Nephron (organoid): ENCODE measurements at regions not wholly inside any gene's neighbourhood (a gene's known extent, or its start where the extent isn't known, plus 50 kb on each side); places are given as distances from the start of the nearest gene placed in this dataset.
"Not testable (repeated sequence)": the region's sequence is repeated elsewhere in the genome, so short reads cannot be mapped to it uniquely, and the experiment has no call there.

Experiments used
- H3K27ac Mint-ChIP-seq, 3 experiments: 2 replicates each; pipeline ENCODE4 v1.8.0; 2020; ENCODE audit warnings: mixed read lengths in 3 of 3, mild to moderate bottlenecking in 2 of 3, moderate library complexity in 1 of 3
- H3K27me3 Mint-ChIP-seq: 2 replicates; pipeline ENCODE4 v1.8.0; 2021; ENCODE audit warnings: low read depth, mild to moderate bottlenecking, moderate library complexity, mixed read lengths
- H3K36me3 Mint-ChIP-seq: 2 replicates; pipeline ENCODE4 v1.8.0; 2020; ENCODE audit warnings: low read depth, mixed read lengths
- H3K4me1 Mint-ChIP-seq: 2 replicates; pipeline ENCODE4 v1.8.0; 2020; ENCODE audit warnings: mixed read lengths
- H3K4me3 Mint-ChIP-seq, 3 experiments: 2 replicates each; pipeline ENCODE4 v1.8.0; 2020; ENCODE audit warnings: mild to moderate bottlenecking in 3 of 3, mixed read lengths in 3 of 3, moderate library complexity in 2 of 3
- H3K9me3 Mint-ChIP-seq: 2 replicates; pipeline ENCODE4 v1.8.0; 2020; ENCODE audit warnings: mixed read lengths
- TF ChIP-seq, protein P1 (sequence below), 3 experiments: fragments of 200-600 bp; sonication (generic); IDR thresholded peaks; one replicate each; pipeline ENCODE4 v1.5.0; 2021; ENCODE audit warnings: antibody characterized with exemption in 3 of 3; ENCODE audit not compliant: unreplicated experiment in 3 of 3

DNA sequence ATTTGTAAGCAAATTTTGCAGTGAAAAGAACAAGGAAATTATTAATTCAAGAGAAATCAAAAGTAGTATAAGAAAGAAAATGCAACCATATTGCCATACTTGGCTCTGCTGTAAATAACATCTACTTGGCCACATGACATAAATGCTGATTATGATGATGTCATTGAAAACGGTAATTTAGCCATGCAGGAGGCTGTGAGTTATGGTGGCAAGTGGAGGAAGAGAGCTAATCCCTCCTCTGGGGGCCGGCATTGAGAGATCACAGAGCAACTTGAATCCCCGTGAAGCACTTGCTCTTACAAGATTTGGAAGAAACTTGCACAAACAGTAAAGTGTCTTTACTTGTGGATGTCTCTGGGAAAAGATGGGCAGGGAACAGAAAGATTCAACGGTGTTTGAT lies 456.6 kb downstream of the PREX1 start:
- H3K9me3 Mint-ChIP-seq, result no peaks in the 10 kb centered on the region
- no peaks in the 10 kb centered on the region for H3K36me3 Mint-ChIP-seq
- H3K27me3 Mint-ChIP-seq, result peaks cover 31% of the 10 kb centered on the region
- TF ChIP-seq, protein P1, sequence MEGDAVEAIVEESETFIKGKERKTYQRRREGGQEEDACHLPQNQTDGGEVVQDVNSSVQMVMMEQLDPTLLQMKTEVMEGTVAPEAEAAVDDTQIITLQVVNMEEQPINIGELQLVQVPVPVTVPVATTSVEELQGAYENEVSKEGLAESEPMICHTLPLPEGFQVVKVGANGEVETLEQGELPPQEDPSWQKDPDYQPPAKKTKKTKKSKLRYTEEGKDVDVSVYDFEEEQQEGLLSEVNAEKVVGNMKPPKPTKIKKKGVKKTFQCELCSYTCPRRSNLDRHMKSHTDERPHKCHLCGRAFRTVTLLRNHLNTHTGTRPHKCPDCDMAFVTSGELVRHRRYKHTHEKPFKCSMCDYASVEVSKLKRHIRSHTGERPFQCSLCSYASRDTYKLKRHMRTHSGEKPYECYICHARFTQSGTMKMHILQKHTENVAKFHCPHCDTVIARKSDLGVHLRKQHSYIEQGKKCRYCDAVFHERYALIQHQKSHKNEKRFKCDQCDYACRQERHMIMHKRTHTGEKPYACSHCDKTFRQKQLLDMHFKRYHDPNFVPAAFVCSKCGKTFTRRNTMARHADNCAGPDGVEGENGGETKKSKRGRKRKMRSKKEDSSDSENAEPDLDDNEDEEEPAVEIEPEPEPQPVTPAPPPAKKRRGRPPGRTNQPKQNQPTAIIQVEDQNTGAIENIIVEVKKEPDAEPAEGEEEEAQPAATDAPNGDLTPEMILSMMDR (IDR thresholded peaks at IDR 0.05; ENCODE audit: unreplicated experiment in 3 of 3), result no peak
- peak overlapping the region in 1 of 3 experiments; percentile 82 for H3K27ac Mint-ChIP-seq
- peaks cover 67% of the 10 kb centered on the region for H3K4me1 Mint-ChIP-seq
- no peak overlapping the region for H3K4me3 Mint-ChIP-seq

DNA sequence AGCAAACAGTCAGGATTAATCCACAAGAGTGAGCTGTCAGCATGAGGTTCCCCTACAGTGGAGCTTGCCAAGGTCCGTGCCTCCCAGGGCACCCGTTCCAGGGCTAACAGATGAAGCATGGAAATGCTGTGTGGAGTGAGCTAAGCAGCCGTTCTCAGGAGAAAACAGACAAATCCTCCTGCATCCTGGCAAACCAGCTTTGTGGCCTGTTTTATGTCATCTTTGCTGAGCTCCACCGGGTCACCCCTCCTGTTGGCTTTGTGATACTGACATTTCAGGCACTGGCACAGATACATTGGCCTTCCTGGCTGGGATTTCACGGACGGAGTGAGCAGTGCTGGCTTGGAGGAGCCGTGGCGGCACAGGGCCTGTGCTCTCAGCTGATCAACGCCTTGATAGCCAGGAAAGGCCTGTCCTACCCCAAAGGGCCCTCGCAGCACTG lies 459.2 kb downstream of the PREX1 start:
- Mint-ChIP-seq H3K27me3 (peaks cover 38% of the 10 kb centered on the region), H3K4me1 (peaks cover 59% of the 10 kb centered on the region), H3K4me3 (peak overlapping the region in 1 of 3 experiments; percentile 12), H3K27ac (peak overlapping the region; percentile 11 to 71 (median 20))
- not testable (repeated sequence) for H3K9me3 Mint-ChIP-seq, H3K36me3 Mint-ChIP-seq

DNA sequence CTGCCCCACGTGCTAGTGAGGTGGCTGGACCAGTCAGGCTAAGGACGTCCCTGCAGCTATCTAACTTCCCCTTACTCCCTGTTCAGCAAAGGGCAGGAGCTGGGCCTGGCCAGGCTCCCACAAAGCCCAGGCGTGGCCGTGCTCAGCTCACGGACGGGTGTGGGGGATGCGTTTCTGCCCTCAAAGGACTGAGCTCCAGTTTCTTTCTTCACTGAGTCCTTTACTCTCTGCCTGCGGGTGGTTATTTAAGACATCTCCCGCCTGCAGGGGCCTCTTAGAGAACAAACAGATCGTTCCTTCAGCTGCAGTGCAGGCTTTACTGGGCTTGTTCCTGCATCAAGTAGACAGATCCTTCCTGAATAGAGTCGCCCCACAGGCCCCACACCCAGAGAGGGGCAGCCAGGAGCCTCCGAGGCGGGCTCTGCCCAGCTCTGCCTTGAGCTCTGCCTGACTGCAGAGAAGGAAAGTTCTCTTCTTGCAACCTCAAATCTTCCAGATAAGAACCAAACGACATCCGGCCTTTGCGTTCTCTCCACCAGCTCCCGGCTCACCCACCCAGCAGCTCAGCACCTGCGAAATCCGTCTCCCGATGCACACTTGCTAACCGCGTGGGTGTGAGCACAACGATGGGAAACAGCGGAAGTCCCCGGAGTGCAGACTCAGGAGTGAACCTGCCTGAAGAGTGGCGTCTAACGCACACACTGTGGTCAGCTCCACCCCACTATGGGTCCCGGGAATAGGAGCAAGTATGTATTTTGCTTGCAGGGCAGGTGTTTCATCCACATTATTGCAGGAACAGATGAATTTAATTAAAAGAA lies 460.0 kb downstream of the PREX1 start:
- Mint-ChIP-seq H3K4me3 (peak overlapping the region in 1 of 3 experiments; percentile 14), H3K27me3 (peaks cover 37% of the 10 kb centered on the region), H3K27ac (peak overlapping the region; percentile 45 to 87 (median 76)), H3K4me1 (peaks cover 57% of the 10 kb centered on the region)
- not testable (repeated sequence) for H3K36me3 Mint-ChIP-seq, H3K9me3 Mint-ChIP-seq

DNA sequence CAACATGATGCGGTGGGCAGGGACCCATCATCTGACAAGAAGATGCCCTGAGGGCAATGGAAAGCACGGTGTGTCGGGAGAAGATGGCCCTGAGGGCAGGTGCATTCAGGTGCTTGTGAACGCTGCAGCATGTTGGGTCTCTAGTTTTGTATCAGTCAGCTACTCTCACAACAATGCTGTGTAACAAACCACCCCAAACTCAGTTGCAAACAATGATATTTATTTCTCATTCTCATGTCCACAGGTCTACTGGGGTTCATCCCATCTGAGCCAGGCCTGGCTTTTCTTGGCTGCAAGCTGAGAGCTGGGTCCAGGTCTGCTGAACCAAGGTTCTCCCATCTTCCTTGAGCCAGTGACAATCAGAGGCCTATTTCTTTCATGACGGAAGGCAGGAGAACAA lies 461.6 kb downstream of the PREX1 start:
- TF ChIP-seq, protein P1 (IDR thresholded peaks at IDR 0.05; ENCODE audit: unreplicated experiment in 3 of 3), result no peak
- H3K27ac Mint-ChIP-seq, result no peak overlapping the region

DNA sequence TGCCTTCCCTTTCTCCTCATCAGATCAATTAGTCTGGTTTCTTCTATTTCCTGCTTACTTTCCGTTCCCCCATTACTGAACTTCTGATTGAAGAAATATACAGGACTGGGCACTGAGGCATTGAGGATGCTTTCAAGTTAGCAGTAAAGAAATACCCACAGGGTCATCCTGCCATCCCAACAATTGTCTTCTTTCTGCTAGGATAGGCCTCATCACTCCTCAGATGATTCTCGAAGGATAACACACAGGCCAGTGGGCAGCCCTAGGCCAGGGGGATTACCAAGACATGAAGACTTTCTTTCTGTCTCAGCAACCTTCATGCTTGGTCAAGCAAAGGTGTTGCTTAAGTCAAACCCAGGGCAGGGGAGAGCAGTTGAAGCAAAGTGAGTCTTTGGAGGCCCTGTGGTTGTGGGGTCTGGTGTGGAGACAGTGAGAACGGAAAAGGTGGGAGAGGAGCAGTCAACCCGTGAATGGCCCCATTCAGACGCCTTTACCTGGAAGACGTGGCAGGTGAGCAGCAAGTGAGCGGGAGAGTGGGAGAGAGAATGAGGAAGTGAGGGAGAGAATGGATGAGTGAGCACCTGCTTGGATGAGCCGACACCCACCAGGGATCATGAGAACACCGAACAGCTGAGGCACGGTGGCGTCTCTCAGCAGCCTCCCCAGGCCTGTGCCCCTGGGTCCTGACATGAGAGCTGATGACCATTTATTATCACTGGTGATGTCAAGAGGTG lies 462.9 kb downstream of the PREX1 start:
- Mint-ChIP-seq H3K4me1 (peaks cover 43% of the 10 kb centered on the region), H3K4me3 (no peak overlapping the region), H3K9me3 (peaks cover 5% of the 10 kb centered on the region), H3K36me3 (no peaks in the 10 kb centered on the region), H3K27ac (no peak overlapping the region), H3K27me3 (peaks cover 31% of the 10 kb centered on the region)
- TF ChIP-seq, protein P1 (IDR thresholded peaks at IDR 0.05; ENCODE audit: unreplicated experiment in 3 of 3), result no peak

More for the DNA sequence above, 461.6 kb downstream of the PREX1 start:
- H3K36me3 Mint-ChIP-seq, result no peaks in the 10 kb centered on the region
- peaks cover 54% of the 10 kb centered on the region for H3K4me1 Mint-ChIP-seq
- peaks cover 5% of the 10 kb centered on the region for H3K9me3 Mint-ChIP-seq
- H3K4me3 Mint-ChIP-seq, result no peak overlapping the region
- peaks cover 32% of the 10 kb centered on the region for H3K27me3 Mint-ChIP-seq

DNA sequence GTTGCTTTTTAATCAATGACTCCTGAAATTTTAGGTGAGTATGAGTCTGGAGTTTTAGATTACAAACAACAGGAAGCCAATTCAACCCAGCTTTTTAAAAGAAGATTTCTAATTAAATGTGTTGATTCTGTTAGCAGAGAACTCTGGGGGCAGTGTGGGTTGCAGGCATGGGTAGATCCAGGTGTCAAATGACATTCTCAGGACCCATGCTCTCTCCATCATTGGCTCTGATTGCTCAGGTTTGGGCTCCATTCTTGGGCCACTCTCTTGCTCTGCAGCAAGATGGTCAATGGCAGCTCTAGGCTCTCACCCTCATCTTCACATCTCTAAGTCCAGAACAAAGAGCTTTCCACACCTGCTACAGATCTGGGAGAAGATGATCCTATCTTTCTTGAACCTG lies 463.7 kb downstream of the PREX1 start:
- H3K27ac Mint-ChIP-seq, result no peak overlapping the region
- peaks cover 5% of the 10 kb centered on the region for H3K9me3 Mint-ChIP-seq
- H3K36me3 Mint-ChIP-seq, result no peaks in the 10 kb centered on the region
- no peak overlapping the region for H3K4me3 Mint-ChIP-seq
- peaks cover 37% of the 10 kb centered on the region for H3K4me1 Mint-ChIP-seq
- TF ChIP-seq, protein P1 (IDR thresholded peaks at IDR 0.05; ENCODE audit: unreplicated experiment in 3 of 3), result no peak
- peaks cover 31% of the 10 kb centered on the region for H3K27me3 Mint-ChIP-seq
